ENCODE measurements at regions not wholly inside any gene's neighbourhood (a gene's known extent, or its start where the extent isn't known, plus 50 kb on each side); places are given as distances from the start of the nearest gene placed in this dataset.

DNA sequence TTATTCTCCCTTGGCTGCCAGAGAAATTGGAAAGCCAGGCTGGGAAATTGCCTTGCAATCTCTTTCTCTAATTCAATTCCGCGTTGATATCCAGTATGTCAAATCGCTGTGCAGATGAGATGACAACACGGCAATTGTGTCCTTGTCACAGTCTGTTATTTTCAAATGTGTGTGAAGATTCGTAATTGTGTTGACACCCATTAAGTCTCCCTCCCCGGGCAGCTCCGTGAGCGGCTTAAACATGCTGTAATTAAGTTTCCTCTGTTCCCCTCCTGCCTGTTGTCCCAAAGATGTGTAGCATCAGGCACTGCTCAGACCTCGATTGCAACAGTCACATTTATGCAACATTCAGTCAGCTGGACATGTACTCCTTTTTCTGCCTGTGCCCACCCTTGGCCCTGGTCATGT lies 209.5 kb downstream of the LPIN1 start:
- no peak for DNase-seq

GRCh38 chr2:11962707-11963328 lies 216.4 kb downstream of the LPIN1 start:
- no peak for DNase-seq

GRCh38 chr2:11963966-11964365 lies 217.5 kb downstream of the LPIN1 start:
- DNase-seq, result no peak

DNA sequence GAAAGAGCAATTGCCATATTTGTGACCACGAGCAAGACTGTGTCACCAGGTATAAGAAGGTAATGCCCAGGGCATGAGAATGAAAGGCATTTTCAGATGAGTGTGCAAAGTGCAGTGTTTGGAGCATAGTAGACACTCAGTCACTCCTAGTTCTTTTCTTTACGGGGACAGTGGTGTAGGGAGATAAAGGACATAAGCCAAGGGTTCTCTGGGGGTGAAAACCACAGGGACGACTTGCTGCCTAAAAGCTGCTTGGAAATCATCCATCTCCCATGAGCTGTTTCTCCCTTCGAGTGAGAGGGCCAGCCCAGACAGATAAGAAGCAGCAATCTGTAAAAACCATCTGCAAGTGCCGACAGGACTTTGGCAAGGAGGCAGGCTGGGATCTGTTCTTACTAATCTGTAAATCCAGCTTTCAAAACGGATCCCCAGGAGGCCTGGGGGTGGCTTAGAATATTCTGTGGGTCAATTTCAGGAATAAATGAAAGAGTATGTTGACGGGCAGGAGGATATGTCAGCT lies 221.6 kb downstream of the LPIN1 start:
- DNase-seq, result no peak

- no peak for DNase-seq
Observed at GRCh38 chr2:11968521-11968920, 222.1 kb downstream of the LPIN1 start.

DNA sequence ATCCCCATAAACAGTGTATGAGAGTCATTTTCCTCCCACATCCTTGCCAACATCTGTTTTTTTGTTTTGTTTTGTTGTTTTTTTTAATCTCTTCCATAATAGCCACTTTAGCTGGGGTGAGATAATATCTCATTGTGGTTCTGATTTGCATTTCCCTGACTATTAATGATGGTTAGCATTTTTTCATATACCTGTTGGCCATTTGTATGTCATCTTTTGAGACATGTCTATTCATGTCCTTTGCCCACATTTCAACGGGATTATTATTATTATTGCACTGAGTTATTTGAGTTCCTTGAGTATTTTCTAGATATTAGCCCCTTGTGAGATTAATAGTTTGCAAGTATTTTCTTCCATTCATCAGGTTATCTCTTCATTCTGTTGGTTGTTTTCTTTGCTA lies 223.3 kb downstream of the LPIN1 start:
- DNase-seq, result no peak

DNA sequence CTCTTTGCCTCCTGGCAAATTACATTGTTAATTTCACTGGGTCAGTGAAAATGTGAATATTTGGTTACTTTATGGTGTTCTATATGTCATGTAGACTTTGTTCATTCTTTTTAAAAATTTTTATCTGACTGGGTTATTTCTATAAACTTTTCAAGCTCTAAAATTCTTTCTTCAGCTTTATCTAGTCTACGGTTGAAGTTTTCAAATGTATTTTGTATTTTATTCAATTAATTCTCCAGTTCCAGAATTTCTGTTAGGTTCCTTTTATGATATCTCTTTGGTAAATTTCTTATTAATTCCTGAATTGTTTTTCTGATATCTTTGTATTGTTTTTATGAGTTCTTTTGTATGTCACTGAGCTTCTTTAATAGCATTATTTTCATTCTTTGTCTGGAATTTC lies 228.1 kb downstream of the LPIN1 start:
- no peak for DNase-seq

DNA sequence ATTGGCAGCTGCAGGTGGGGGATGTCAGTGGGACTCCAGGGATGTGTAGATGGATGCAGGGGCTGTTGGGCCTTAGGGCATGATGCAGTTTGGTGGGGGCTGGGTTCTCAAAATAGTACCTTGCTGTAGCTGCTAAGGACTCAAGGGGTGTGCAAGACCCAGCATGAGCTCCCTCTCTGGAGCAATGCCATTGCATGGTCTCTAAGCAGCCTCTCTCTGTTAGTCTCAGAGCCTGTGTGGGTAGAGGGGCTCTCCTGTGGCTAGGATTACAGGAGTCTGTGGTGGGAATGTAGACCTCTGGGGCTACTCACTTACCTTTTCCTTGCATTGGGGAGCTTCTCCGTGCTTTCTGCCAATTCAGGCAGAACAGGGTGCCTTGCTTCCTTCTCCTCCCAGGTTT lies 228.9 kb downstream of the LPIN1 start:
- no peak for DNase-seq

GRCh38 chr2:11976073-11976472 lies 229.6 kb downstream of the LPIN1 start:
- DNase-seq, result no peak

GRCh38 chr2:11977766-11978524 lies 231.5 kb downstream of the LPIN1 start:
- DNase-seq, result no peak

- DNase-seq, result no peak
Observed at GRCh38 chr2:11980809-11981208, 234.4 kb downstream of the LPIN1 start.

DNA sequence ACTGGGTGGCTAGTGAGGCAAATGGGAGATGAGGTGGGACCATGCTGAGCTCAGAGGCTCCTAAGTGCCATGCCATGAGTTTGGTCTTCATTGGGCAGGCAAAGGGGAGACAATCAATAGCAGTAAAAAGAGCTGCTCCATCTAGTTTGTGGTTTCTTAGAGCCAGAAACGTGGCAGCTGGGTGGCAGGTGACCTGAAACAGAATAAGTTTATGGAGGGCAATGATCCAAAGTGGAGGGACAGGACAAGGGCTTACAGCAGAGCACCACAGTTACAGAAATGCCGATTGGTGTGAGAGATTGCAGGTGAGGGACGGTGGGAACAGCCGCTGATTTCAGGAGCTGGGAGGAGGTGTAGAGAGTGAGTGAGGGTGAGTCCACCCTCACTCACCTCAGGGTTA lies 237.0 kb downstream of the LPIN1 start:
- no peak for DNase-seq

DNA sequence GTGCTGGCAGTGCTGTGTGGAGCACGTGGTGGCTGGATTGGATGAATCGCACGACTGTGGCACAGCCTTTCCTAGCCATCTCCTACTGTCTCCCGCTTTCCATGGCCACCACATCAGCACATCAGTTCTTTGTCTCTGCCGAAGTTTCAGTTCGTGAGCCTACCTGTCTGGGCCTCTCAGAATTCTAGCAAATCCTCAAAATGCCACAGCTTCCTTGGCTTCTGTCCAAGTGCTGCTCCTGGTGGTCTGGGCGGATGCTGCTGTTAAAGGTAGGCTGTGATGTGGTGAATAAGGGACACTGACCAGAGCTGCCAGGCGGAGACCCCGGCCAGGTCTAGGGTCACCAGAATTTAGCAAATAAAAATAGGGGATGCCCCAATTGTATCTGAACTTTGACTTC lies 237.4 kb downstream of the LPIN1 start:
- no peak for DNase-seq

GRCh38 chr2:11984316-11985158 lies 238.1 kb downstream of the LPIN1 start:
- no peak for DNase-seq

GRCh38 chr2:11985817-11986566 lies 239.6 kb downstream of the LPIN1 start:
- DNase-seq, result no peak

- DNase-seq, result no peak
Observed at GRCh38 chr2:11987151-11987550, 240.7 kb downstream of the LPIN1 start.

GRCh38 chr2:11988691-11989353 lies 242.4 kb downstream of the LPIN1 start:
- no peak for DNase-seq

- DNase-seq, result no peak
Observed at GRCh38 chr2:11989354-11989703, 242.9 kb downstream of the LPIN1 start.

DNA sequence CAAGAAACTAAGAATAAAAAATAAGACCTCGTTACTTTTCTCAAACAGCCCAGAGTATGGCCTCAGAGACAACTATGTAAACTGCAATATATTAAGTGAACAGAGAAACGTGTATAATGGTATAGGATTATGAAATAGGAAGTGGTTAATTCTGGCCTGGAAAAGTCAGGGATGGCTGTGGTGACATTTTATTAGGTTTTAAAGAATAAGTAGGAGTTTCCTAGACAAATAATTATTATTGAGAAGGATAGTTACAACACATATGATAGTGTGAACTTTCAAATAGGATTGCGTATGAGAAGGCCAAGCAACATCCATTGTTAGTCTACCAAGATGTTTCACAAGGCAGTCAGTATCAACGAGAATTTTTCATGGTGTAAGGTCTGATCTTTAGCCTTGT lies 244.1 kb downstream of the LPIN1 start:
- DNase-seq, result no peak

- DNase-seq, result no peak
Observed at GRCh38 chr2:11993749-11994148, 247.3 kb downstream of the LPIN1 start.

DNA sequence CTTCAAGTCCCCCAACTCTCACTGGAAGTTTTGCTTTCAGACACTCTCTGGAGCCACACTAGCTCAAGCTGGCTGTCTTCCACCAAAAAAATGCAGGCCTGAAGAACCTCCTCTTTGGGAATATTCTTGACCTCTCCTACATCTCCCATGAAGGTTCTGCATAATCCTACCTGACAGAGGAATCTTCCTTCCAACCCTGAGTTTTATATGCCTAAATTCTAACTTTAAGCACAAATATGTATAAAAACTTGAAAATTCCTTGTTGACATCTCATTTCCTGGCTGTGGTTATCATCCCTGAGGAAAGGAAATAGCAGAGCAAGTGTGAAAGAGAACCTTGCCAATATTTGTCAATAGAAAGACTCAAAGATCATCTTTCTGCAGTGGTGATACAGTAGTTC lies 249.0 kb downstream of the LPIN1 start:
- DNase-seq, result no peak

DNA sequence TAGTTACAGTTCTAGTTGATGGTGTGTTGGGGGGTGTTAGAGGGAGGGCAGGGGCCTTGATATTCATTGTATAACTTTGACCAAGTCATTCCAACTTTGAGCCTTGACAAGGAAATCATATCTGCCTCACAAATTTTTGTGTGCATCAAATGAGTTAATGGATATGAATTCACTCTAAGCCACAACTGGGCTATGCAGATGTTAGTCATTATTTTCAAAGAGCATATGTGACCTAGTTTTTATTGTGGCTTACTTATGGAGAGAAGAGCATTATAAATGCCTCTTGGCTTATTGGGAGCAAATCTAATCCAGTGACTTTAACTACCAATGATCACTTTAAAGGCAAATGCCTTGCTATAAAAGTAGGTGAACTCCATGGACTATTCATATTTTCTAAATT lies 250.2 kb downstream of the LPIN1 start:
- DNase-seq, result no peak
